HG03460 (cell line): ENCODE measurements at regions not wholly inside any gene's neighbourhood (a gene's known extent, or its start where the extent isn't known, plus 50 kb on each side); places are given as distances from the start of the nearest gene placed in this dataset.

Source experiments
- ATAC-seq: cut with Tn5 transposase; IDR thresholded peaks from one replicate; pipeline ENCODE4 v1.9.1; 2021; ENCODE audit not compliant: unreplicated experiment

DNA sequence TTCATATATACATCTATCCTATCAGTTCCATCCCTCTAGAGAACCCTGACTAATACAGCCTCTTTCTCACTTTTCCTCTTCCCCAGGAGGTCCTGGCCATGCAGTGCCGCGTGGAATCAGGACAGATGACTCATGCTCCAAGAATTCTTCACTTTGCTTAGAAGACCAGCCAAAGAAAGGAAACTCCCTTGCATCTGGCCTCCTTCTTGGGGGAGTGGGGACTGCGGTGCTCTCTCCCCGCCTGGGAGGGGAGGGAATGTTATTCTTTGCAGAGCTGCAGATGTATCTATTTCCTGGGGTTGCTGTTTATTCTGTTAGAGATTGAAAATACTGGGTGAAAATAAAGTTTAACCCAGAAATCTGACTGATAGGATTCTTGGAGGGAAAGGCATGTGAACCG is 111.5 kb upstream of the SH3BP4 start:
- no peak for ATAC-seq

DNA sequence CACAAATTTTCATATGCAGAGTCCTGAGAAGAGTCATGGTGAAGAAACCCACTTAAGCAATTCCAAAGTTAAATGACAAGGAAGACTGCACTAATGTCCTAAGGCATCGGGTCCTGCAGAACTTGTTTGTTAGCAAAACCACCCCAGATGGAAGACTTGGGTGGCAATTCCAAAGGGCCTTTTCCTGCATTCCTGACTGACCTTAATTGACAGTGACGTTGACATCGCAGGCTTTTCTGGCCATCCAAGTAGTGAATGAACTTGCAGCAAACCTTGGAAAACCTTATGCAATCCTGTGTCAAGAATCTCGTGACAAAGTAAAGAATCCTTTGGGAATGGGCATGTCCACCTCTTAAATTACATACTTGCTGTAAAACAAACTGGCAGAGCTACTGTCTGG is 112.5 kb upstream of the SH3BP4 start:
- ATAC-seq: no peak

DNA sequence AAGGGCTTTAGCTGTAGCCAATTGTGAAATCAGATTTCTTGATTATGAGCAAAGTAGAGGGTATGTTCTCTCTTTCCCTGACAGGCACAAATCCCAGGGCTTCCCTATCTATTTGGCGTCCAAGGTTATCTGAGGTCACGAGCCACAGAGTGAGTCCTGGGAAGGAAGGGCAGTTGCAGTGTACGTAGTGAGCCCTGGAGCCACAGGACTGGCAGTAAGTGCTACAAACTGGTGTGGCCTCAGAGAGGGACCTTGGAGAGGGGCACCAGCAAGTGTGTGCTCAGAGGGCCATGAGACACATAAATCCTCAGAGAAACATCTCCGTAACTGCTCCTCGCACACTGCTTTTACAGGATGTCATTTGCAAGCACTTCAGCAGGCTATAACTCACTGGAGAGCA is 115.5 kb upstream of the SH3BP4 start:
- ATAC-seq: no peak

DNA sequence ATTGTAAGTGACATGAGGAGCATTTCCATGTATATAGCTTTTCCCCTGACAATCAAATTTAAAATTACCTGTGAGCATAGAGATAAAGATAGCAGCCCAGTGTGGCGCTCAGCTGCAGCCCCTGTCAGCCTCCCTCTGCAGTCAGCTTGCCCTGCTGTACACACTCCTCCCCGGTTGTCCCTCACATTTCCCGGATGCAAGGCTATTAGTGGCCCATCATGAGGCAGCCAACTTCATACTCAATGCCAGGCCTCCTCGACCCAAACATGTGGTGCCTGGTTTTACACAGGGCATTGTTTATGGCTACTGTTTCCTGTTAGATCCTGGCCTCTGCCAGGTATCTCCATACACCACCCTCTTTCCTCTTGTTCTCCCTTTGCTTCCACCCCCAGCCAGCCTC is 116.1 kb upstream of the SH3BP4 start:
- ATAC-seq: no peak

DNA sequence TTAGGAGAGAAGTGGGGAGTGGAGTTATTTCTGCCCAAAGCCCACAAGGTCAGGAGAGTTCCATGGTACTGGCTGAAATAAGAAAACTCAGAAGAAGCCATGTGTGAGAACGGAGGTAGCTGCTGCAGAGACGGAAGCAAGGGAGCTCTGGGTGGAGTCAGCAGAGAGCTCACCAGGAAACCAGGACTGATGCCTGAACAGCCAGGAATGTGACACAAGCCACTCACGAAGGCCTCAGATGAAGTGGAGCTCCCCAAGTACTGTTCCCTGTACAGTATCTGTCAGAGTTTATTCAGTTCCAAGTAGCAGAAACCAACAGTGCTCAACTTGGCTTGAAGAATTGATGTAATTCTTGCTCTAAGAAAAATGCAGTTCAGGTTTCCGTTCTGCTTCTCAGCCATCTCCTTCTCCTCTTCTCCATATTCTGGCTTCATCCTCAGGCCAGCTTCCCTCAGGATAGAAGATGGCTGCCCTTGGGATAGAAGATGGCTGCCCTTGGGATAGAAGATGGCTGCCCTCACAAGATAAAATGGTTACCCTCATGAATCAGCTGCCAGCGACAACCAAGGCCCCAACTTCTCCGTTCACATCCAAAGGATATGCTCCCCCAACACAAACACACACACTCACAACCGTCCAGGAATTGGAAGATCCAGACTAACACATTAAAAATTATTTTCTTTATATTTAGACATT is 117.4 kb upstream of the SH3BP4 start:
- ATAC-seq: no peak

DNA sequence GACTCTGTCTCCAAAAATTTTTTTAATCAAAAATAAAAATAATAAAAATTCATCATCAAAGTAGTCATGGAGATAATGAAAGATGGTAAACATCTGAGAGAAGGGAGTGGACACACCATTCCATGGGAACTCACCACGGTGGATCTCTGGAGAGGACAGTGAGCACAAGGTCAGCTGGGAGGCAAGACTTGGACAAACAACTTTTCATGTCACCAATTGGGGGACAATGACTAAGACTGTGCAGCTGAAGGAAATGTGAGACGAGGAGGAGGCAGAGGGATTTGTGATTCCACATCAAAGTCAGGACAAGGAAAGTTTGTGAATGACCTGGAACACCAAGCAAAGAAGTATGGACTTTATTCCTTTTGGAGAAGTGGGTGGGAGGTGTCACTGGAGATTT is 121.0 kb upstream of the SH3BP4 start:
- no peak for ATAC-seq

DNA sequence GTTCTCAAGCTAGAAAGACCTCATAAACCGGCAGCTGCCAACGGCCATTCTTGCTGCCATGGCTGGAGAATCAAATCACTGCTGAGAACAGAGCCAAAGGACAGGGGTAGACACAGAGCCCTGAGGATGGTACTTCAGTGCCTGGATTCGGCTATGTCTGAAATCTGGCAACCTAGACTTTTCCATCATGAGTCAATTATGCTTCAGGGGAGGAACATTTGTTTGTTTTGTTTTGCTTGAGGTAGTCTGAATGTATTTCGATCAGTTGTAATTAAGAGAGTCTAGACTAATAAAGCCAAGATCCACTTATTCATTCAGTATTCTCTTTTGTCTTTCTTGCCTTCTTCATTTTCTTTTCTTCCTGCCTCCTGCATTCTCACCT is 122.8 kb upstream of the SH3BP4 start:
- no peak for ATAC-seq

DNA sequence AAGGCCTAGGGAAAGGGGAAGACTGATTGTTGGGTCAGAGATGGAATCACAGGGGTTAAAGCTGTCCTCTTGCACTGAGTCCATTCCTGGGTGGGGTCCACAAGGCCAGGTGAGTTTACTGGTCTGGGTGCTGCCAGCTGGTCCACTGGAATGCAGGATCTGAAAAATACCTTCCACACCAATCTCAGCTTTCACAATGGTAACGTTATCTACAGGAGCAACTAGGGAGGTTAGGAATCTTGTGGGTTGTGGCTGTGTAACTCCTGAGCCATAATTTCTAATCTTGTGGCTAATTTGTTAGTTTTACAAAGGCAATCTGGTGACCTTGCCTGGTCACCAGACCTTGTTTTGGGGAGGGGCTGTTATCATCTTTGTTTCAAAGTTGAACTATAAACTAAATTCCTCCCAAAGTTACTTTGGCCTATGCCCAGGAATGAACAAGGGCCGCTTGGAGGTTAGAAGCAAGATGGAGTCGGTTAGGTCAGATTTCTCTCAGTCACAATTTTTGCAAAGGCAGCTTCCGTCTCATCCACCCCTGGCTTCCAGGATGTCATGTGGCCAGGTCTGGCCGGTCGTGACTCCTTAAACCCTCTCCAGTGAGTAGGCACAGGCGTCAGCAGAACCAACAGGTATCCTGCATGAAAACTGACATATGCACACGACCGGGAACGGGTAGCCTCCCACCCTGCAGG is 123.3 kb upstream of the SH3BP4 start:
- no peak for ATAC-seq

DNA sequence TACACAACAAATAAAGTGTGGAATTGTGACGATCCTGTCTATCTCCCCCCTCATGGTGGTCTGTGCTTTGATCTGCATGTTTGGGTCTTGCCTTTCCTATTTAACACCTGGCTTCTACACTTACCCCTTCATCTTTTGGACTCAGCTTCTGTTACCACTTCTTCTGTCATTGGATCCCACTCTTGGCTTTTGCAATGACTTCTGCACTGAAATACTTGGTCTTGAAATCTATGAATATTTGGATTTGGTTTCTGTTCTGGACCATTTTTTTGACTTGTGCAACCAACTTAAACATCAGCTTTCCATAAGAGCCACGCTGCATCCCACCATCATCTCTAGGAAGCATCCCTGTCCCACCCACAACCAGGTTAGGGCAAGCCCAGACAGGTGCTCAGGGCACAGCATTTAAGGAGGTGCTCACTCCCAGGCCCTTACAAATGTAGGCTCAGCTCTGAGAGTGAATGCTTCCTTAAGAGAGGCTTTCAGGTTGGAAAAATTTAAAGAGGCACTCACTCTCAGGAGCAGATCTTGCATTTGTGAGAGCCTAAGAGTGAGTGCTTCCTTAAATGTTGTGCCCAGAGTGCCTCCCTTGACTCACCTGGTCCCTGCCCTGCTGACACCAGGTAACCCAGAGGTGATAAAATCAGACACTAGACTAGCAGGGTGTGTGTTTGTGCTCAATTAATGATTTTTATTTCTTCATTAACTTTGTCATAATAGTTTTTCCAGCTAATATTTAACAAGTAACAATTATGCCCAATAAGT is 124.5 kb upstream of the SH3BP4 start:
- no peak for ATAC-seq

DNA sequence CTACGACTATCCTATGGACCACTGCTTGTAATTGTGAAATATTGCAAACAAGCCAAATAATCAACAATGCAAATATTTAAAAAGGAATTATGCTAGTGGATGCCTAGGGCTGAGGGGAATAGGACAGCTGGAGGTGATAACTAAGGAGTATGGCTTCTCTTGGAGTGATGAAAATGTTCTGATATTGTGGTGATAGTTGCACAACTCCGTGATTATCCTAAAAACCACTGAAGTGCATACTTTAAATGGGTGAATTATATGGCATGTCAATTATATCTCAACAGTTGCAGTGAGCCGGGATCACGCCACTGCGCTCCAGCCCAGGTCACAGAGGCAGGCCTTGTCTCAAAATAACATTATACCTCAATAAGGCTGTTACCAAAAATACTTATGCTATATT is 125.1 kb upstream of the SH3BP4 start:
- no peak for ATAC-seq

DNA sequence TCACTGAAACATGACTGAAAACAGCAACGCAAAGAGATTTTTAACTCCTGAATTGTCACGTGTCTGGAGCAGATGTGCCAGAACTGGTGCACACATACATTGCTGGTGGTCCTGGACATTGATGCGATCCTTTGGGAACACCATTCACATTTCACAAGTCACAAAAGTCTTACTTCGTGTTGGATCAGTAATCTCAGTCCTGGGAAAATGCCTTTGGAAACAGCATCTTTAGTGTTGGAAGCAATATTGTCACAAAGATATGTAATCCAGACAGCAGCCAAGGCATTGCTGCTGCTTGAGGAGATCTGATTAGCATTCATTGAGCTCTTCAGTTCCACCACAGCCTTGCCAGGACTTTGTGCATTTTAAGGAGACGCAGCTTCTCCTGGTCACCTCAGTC is 126.2 kb upstream of the SH3BP4 start:
- no peak for ATAC-seq

DNA sequence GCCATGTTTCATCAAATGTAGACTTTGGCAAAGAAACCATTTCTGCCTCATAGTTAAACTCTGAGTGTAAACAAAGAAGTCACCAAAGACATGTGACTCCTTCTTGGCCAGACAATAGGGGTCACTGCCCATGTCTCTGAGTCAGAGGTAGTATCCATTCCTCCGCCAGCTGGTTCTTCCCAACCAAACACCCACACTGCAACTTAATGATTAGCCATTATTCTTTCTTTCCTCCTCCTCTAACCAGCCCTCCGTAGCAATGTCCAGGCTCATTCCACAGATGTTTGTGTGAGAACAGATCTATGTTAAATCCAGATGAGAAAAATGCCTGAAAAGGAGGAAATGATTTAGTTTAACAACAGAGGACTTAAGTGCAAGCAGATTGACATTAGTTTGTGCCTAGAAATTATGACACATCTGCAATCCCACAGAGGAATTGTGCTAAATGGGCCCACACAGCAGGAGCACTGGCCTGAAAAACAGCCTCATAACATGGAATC is 127.9 kb upstream of the SH3BP4 start:
- no peak for ATAC-seq

DNA sequence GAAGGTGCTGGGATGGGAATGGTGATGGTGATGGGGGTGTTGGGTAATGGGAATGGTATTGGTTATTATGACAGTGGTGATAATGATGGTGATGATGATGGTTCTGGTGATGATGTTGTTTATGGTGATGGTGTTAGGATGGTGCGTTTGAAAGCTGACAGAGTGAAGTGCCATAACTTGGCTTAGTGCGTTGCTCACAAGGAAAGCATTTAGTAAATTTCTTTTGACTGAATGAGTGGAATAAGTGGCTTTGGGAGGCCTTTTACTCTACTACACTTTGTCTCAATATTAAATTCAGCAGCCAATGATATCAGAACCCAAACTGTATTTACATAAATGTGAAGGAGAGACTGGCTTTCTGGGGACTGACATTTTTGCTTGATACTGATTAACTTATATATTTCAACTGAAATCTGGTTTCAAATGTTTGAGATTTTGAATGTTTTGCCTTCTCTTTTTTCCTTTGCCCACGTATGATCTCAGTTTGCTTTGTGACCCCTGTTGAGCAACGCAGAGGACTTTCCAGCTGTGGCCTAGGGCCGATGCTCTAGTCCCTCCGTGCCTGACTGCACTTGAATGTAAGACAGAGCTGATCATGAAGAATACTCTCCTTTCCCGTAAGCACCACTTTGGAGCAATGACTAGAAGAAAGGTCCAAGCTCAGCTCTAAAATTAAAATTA is 128.5 kb upstream of the SH3BP4 start:
- no peak for ATAC-seq

DNA sequence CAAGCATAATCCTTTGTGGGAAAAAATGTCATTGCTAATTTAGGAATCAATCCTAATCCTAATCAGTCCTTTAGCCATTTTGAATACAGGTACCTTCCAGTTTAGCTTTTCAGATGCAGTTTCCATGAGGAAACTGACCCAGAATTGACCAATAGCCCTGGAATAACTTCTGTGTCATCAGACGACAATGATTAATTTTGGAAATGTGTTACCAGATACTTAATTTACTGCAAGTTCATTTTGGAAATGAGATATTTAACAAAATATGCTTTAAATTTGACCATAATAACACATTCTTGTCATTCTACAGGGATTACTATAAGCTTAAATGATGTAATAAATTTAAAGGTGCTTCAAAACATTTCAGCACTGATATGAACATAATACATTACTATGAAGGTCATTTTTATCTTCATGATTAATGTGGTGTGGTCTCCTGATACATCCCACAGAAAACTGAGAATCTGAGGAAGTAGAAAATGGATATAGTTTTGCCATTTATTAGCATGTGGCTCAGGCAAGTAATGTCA is 129.8 kb upstream of the SH3BP4 start:
- ATAC-seq: no peak

DNA sequence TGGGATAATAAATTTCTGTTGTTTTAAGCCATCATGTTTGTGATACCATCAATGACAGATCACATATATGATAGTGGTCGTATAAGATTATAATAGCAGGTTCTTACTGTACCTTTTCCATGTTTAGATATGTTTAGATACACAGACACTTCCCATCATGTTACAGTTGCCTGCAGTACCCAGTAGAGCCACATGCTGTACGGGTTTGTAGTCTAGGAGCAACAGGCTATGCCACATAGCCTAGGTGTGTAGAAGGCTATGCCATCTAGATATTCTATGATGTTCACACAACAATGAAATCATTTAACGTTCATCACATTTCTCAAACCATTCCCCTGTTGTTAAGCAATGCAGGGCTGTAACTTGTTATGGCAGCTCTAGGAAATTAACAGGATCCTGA is 132.9 kb upstream of the SH3BP4 start:
- no peak for ATAC-seq

DNA sequence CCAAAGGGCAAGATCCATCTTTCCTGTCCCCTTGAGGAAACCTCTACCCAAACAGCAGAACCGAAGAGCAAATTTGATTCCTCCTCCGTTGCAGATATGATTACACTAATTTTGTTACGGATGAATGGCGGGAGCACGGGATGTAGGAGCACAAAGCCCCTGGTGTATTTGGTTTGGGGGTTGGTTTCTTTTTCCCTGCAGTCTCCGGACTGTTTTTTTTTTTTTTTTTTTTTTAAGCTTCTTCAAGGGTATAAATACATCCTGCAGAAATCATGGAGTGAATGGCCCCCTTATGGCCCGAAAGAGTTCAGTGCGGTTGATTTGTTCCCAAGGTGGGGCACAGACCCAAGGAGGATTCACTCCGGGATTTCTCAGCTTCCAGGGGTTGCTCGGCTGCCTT is 135.3 kb upstream of the SH3BP4 start:
- no peak for ATAC-seq

DNA sequence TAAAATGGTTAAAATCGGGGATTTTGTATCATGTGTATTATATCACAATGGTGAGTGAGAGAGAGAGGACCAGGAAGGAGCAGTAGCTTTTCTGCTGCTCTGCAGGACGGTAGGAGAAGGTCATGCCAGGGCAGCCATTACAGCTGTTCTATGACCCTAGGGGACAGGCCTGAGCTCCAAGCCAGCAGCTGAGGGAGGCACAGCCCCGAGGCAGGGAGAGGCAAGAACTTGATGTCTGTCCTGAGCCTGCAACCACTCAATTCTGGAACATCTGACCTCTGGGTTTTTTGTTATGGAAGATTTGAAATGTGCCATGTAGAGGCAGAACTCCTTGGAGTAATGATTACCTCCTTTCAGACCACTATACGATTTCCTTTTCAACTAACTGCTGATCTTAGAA is 135.8 kb upstream of the SH3BP4 start:
- no peak for ATAC-seq

DNA sequence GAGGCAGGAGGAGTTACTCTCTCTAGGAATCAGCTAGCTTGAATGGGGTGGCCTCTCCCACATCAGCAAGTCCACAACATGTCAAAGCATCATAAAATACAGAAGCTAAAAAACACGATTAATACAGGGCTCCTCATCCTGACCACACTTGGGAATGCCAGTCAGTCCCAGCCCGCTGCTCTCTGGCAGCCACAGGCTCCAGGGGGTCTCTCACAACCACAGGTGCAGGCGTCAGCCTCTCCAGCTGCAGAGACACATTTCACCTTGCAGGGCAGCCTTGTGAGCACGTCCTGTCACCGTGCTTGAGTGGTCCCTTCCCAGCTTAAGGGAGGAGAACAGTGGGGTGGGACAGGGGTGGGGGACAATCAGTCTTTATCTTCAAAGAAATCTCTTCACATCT is 137.4 kb upstream of the SH3BP4 start:
- no peak for ATAC-seq

DNA sequence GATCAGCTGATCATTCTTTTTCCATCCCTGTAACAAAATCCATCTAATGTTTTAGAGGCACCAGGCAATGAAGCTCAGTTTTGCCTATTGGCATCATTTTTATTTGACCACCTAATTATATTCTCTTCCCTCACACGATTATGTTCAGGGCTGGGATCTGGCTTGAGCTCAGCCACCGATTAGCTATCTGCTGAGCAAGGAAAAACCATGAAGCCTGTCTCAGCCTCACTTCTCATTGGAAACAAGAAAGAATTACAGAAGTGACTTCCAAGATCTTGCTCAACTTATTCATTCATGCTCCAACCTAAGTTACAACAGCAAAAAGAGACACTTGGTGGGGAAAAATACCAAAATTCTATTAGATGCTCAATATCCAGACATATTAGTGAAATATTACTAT is 139.0 kb upstream of the SH3BP4 start:
- no peak for ATAC-seq

DNA sequence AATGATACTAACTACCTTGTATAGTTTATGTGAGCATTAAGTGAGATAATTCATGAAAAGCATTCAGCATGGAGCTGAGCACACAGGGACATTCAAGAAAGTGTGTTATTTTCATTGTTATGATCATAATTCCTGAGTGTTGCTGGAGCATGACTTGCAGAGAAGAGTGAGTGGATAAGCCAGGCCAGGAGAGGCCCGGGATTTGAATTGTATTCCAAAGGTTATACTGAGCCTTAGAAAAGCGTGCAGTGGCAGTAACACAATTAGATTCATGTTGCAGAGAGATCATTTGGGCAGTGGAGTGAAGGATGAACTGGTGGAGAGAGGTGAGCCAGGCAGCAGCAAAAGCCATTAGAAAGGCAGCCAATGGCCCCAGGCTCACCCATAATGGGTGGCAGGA is 142.9 kb upstream of the SH3BP4 start:
- ATAC-seq: no peak

DNA sequence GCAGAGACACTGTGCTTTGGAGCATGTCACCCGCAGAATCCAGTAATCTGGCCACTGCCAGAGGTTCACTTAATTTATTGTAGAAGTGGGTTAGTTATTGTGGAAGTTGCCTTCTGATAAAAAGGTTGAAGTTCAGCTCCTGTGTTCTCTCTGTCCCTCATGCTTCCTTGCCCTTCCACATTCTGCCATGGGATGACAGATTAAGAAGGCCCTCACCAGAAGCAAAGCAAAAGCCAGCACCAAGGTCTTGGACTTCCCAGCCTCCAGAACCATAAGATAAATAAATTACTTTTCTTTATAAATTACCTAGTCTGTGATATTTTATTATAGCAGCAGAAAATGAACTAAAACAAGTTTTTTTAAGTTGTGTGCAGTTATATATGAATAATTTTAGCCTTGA is 145.0 kb upstream of the SH3BP4 start:
- ATAC-seq: no peak
